ENCODE measurements at regions not wholly inside any gene's neighbourhood (a gene's known extent, or its start where the extent isn't known, plus 50 kb on each side); places are given as distances from the start of the nearest gene placed in this dataset.

GRCh38 chrX:572538-573124 is 58.0 kb upstream of the SHOX start:
- H3K9ac ChIP-seq (ENCODE audit: low read length): no peak overlapping the region
- H3K9me2 ChIP-seq (ENCODE audit: insufficient read depth): no peaks in the 10 kb centered on the region
- no peaks in the 10 kb centered on the region for H3K36me3 ChIP-seq (ENCODE audit: control insufficient read depth in 1 of 2, insufficient read depth in 2 of 2, low read length in 2 of 2)
- ATAC-seq: no peak
- no peaks in the 10 kb centered on the region for H4K20me1 ChIP-seq (ENCODE audit: insufficient read depth)
- no peak overlapping the region for H3K4me2 ChIP-seq (ENCODE audit: low read length)
- TF ChIP-seq TCF7L2 (IDR thresholded peaks at IDR 0.05; ENCODE audit: borderline replicate concordance, extremely low read depth, insufficient read depth, insufficient read length) (no peak), FOSL1 (IDR thresholded peaks at IDR 0.05; ENCODE audit: low read depth) (no peak), CEBPB (IDR thresholded peaks at IDR 0.05; ENCODE audit: low read depth) (no peak), SIN3A (IDR thresholded peaks at IDR 0.05; ENCODE audit: low read depth) (no peak), EGR1 (IDR thresholded peaks at IDR 0.05; ENCODE audit: low read depth) (no peak), MAX (IDR thresholded peaks at IDR 0.05) (no peak), ZNF274 (IDR thresholded peaks at IDR 0.05; ENCODE audit: low read depth, low read length) (no peak), SRF (IDR thresholded peaks at IDR 0.05; ENCODE audit: low read depth) (no peak), REST (IDR thresholded peaks at IDR 0.05; ENCODE audit: low read depth) (no peak), JUND (IDR thresholded peaks at IDR 0.05) (no peak), YY1 (IDR thresholded peaks at IDR 0.05; ENCODE audit: extremely low read depth, insufficient replicate concordance, low read depth, low read length) (no peak), ZFX (IDR thresholded peaks at IDR 0.05) (no peak), POLR2AphosphoS5 (IDR thresholded peaks at IDR 0.05; ENCODE audit: low read depth, low read length) (no peak), RAD21 (IDR thresholded peaks at IDR 0.05; ENCODE audit: low read depth) (no peak), ATF3 (IDR thresholded peaks at IDR 0.05) (no peak), CBX3 (IDR thresholded peaks at IDR 0.05; ENCODE audit: low read depth) (no peak), ELF1 (IDR thresholded peaks at IDR 0.05; ENCODE audit: borderline replicate concordance, low read depth) (no peak), CTCF (IDR thresholded peaks at IDR 0.05 in 2 of 3, conservative IDR thresholded peaks at IDR 0.05 in 1 of 3; ENCODE audit: borderline replicate concordance in 1 of 3, insufficient read depth in 1 of 3, low read depth in 2 of 3, low read length in 2 of 3) (no peak), ZBTB33 (IDR thresholded peaks at IDR 0.05; ENCODE audit: extremely low read depth, insufficient replicate concordance, low read length) (no peak), EZH2phosphoT487 (IDR thresholded peaks at IDR 0.05; ENCODE audit: borderline replicate concordance) (no peak)
- H3K27ac ChIP-seq (ENCODE audit: low read depth, low read length): no peak overlapping the region
- H3K4me3 ChIP-seq (replicated peaks in 1 of 2; ENCODE audit: low read depth in 1 of 2, low read length in 2 of 2): no peak overlapping the region
- no peaks in the 10 kb centered on the region for H3K27me3 ChIP-seq (ENCODE audit: insufficient read depth, low read length)
- ChIA-PET CTCF (no interaction called here), POLR2A (no interaction called here), RAD21 (ENCODE audit: low non-redundant PET in 1 of 2, low total read pairs in 2 of 2, uncharacterized antibody in 2 of 2, unreplicated experiment in 2 of 2) (no interaction called here)
- no TSS peak for BruUV-seq (replicated peaks)
- no peaks in the 10 kb centered on the region for H3K4me1 ChIP-seq (ENCODE audit: control insufficient read depth in 1 of 2, insufficient read depth in 2 of 2, low read length in 2 of 2)
- DNase-seq (ENCODE audit: low read depth, low spot score): no peak
- no peak overlapping the region for H2AFZ ChIP-seq (ENCODE audit: low read depth, low read length, poor library complexity, severe bottlenecking)
- no peaks in the 10 kb centered on the region for H3K9me3 ChIP-seq (ENCODE audit: control insufficient read depth in 1 of 2, insufficient read depth in 1 of 2, low read depth in 1 of 2, low read length in 2 of 2)
- H3K79me2 ChIP-seq (ENCODE audit: insufficient read depth, low read length): no peaks in the 10 kb centered on the region
- intact Hi-C loops (cut with micrococcal nuclease): no loop called here
